ENCODE measurements at regions not wholly inside any gene's neighbourhood (a gene's known extent, or its start where the extent isn't known, plus 50 kb on each side); places are given as distances from the start of the nearest gene placed in this dataset.

DNA sequence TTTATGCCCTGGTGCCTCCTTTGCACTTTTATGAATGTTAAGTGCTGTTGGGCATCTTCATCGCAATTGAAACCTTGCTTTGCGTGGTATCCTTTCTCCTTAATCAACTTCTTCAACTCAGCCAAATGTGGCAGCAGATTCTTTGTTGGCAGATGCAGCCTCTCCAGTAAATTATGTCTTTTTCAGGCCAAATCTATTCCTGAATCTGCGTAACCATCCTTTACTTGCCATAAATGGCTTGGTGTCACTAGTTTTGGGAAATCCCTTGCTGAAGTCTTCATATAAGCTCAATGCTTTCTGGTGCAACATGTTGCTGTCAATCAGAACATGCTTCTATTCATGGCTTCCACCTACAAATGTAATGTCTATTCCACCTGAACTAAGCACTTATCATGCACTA, 457.5 kb downstream of the FGF13 start:
- TF ChIP-seq EZH2 (IDR thresholded peaks at IDR 0.05) (no peak), CTCF (IDR thresholded peaks at IDR 0.05) (no peak)

Measured in neural progenitor cell (in vitro differentiated cells).